Retinal pigment epithelial cell (primary cell): ENCODE measurements at regions not wholly inside any gene's neighbourhood (a gene's known extent, or its start where the extent isn't known, plus 50 kb on each side); places are given as distances from the start of the nearest gene placed in this dataset.

ENCODE experiments used
- DNase-seq: peaks from one replicate; pipeline ENCODE4 v3.0.0-alpha.2; 2010; ENCODE audit warnings: low read depth
- H3K4me3 ChIP-seq: 2 replicates; pipeline ENCODE4 v1.5.1; 2011; ENCODE audit warnings: mild to moderate bottlenecking, low read length, control low read depth, moderate library complexity
- CTCF ChIP-seq: conservative IDR thresholded peaks from 2 replicates; pipeline ENCODE4 v1.5.1; 2011; ENCODE audit warnings: low read depth, low read length, control low read depth, inconsistent platforms

GRCh38 chr9:78813602-78814180 is 516.8 kb downstream of the PSAT1 start:
- H3K4me3 ChIP-seq, result no peak overlapping the region
- TF ChIP-seq CTCF, result no peak
- no peak for DNase-seq

GRCh38 chr9:78821126-78821822 is 524.3 kb downstream of the PSAT1 start:
- H3K4me3 ChIP-seq, result no peak overlapping the region
- peak; percentile 67 for TF ChIP-seq CTCF
- no peak for DNase-seq

GRCh38 chr9:78826527-78826926 is 529.6 kb downstream of the PSAT1 start:
- TF ChIP-seq CTCF, result no peak
- H3K4me3 ChIP-seq, result no peak overlapping the region
- DNase-seq, result no peak

GRCh38 chr9:78828521-78828920 is 531.6 kb downstream of the PSAT1 start:
- TF ChIP-seq CTCF, result no peak

GRCh38 chr9:78830301-78830700 is 533.4 kb downstream of the PSAT1 start:
- no peak for TF ChIP-seq CTCF
- no peak for DNase-seq
- no peak overlapping the region for H3K4me3 ChIP-seq

More at GRCh38 chr9:78828521-78828920, 531.6 kb downstream of the PSAT1 start:
- no peak overlapping the region for H3K4me3 ChIP-seq
- no peak for DNase-seq

GRCh38 chr9:78831726-78832125 is 534.8 kb downstream of the PSAT1 start:
- no peak for TF ChIP-seq CTCF
- H3K4me3 ChIP-seq, result no peak overlapping the region
- DNase-seq, result no peak

- H3K4me3 ChIP-seq, result no peak overlapping the region
- DNase-seq, result no peak
- TF ChIP-seq CTCF, result no peak
These were observed 539.1 kb downstream of the PSAT1 start for GRCh38 chr9:78835928-78836450.
